Gastroesophageal sphincter (tissue), 3 donors: ENCODE measurements at regions not wholly inside any gene's neighbourhood (a gene's known extent, or its start where the extent isn't known, plus 50 kb on each side); places are given as distances from the start of the nearest gene placed in this dataset.

Experiments
- CTCF ChIP-seq, 4 experiments: fragments of 200-600 bp in 2 of 4; fragments of 450-650 bp in 2 of 4; sonication (generic) in 1 of 4; IDR thresholded peaks; one replicate each; pipeline ENCODE4 v1.5.1; 2017 to 2019; ENCODE audit warnings: antibody characterized with exemption in 4 of 4, mild to moderate bottlenecking in 2 of 4, moderate library complexity in 2 of 4
- EP300 ChIP-seq: sonication (generic); formaldehyde crosslinking; IDR thresholded peaks from one replicate; pipeline ENCODE4 v1.6.1; 2017; ENCODE audit warnings: antibody characterized with exemption, mild to moderate bottlenecking
- POLR2A ChIP-seq, 2 donors: fragments of 450-650 bp; IDR thresholded peaks; one replicate each; pipeline ENCODE4 v1.6.1; 2017; ENCODE audit warnings: antibody characterized with exemption in 2 of 2, mild to moderate bottlenecking in 2 of 2, moderate library complexity in 1 of 2
- POLR2AphosphoS5 ChIP-seq: sonication (generic); formaldehyde crosslinking; IDR thresholded peaks from one replicate; pipeline ENCODE4 v1.6.1; 2017; ENCODE audit warnings: antibody characterized with exemption

- no peak for TF ChIP-seq EP300
- no peak for TF ChIP-seq CTCF (IDR thresholded peaks at IDR 0.05)
- TF ChIP-seq POLR2A (IDR thresholded peaks at IDR 0.05) = no peak
- TF ChIP-seq POLR2AphosphoS5 = no peak
Measured at GRCh38 chr5:157942595-157942994, 83.7 kb upstream of the CLINT1 start.
